GM18505 (cell line): ENCODE measurements at regions not wholly inside any gene's neighbourhood (a gene's known extent, or its start where the extent isn't known, plus 50 kb on each side); places are given as distances from the start of the nearest gene placed in this dataset.
"Not testable (repeated sequence)": the region's sequence is repeated elsewhere in the genome, so short reads cannot be mapped to it uniquely, and the experiment has no call there.

ENCODE experiments used
- ATAC-seq: cut with Tn5 transposase; IDR thresholded peaks from one replicate; pipeline ENCODE4 v1.9.1; 2021; ENCODE audit not compliant: unreplicated experiment
- POLR2A ChIP-seq: IDR thresholded peaks from 4 replicates; pipeline ENCODE4 v1.6.1; 2011; ENCODE audit warnings: borderline replicate concordance; ENCODE audit not compliant: insufficient read depth, insufficient read length; ENCODE audit errors: extremely low read depth

DNA sequence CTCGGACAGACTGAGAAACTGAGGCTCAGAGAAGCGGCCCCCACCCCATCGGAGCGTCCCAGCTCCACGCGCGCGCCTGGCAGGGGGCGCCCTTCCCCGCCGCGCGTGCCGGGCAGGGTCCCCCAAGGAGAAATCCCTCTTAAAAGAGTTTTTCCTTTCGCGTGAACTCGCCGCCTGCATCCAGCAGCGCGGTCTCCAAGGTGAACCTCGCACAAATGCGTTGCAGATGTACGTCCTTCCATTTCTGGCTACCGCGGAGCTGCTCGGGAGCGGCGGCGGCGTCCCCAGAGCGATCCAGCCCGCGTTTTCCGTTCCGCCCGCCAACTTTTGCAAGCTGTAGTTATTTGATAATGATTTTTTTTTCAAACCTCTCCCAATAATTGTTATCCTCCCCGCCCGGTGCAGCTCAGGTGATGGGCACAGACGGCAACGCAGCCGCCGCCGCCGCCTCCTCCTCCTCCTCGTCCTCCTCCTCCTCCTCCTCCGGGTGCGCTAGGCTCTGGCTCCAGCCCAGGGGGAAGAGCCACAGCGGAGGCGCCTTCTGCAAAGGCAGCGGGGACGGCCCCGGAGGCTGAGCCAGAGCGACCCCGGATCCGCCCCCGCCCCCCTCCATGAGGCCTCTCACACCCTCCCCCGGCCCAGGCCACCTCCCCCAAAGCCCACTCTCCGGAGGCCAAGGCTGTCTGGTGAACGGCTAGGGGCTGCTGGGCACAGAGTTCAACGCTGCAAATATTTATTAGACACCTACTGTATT is 74.0 kb upstream of the CUX1 start:
- ATAC-seq: no peak

DNA sequence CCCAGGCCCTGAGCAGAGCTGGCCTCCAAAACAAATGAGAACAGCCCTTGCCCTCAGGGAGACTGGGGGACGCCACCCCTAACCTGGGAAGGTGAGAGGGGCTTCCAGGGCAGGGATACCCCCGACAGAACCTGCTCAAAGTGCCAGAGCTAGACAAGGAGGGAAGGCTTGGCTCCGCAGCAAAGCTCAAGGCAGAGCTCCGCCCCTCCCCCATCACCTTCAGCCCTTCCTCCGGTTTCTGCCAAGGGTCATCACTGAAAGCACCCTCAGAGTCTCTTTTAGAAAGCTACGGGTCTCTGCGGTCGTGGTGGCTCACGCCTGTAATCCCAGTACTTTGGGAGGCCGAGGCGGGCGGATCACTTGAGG is 73.4 kb upstream of the CUX1 start:
- no peak for TF ChIP-seq POLR2A
- no peak for ATAC-seq

More for the DNA sequence above, 74.0 kb upstream of the CUX1 start:
- TF ChIP-seq POLR2A: no peak

DNA sequence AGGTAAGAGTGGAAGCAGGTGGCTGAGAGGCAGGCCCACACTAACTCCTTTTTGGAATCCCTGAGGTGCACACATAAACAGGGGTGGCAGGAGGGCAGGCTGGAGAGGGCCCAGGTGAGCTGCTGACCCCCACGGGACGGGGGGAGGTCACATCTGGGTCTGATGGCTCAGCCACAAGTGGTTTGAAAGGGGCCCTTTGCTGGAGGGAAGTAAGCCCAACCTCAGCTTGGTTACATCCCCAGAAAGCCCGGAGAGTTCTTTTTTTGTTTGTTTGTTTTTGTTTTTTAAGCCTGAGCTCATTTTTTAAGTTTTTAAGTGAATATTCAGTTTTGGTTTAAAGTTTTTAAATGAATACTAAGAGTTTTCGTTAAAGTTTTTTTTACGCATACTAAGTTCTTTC is 72.8 kb upstream of the CUX1 start:
- no peak for ATAC-seq
- no peak for TF ChIP-seq POLR2A

DNA sequence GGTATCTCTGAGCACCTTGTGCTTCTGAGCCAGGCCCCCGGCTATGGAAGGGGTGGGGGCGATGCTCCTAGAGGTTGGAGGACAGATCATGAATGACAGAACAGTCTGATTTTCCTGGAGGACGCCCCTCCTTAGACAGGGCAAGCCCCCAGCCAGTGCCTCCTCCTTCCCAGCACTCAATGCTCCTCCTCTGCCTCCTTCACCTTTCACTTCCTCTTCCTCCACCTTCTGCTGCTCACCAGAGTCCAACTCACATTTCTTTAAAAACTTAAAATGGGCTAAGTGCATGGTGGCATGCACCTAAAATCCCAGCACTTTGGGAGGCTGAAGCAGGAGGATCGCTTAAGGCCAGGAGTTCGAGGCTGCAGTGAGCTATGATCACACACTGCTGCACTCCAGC is 71.1 kb upstream of the CUX1 start:
- TF ChIP-seq POLR2A: no peak
- no peak for ATAC-seq

DNA sequence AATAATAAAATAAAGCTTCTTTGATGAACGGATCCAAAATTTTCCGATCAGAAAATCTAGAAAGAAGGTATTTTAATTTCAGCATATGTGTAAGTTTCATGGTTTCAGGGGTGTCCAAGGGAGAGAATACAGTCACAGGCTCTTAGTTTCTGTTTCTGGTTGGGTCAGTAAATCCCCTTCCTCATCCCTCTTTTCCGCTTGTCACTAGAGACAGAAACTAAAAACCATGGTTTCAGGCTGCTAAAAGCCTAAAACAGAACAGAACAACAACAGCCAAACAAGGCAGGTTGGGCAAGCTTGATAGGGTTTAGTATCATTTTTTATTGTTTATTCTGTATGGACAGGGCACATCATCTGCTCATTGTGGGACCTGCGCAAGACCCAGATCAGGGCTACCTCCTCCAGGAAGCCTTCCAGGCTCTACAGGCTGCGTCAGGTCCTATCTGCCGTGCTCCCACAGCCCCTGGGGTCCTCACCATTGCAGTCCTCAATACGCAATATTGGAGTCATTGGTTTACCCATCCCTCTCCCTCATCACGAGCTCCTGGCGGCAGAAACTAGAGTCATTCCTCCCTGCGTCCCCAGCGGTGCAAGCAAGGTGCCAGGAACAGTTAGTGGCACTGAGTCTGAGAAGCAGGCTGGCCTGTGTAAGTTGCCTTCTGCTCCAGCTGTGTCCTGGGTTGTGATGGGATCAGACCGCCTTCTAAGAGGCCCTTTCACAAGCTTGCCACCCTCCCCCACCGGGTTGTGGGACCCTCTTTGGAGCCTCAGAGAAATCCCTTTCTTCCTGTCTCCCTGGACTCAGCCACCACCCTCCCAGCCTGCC is 70.2 kb upstream of the CUX1 start:
- ATAC-seq: no peak
- TF ChIP-seq POLR2A: no peak

DNA sequence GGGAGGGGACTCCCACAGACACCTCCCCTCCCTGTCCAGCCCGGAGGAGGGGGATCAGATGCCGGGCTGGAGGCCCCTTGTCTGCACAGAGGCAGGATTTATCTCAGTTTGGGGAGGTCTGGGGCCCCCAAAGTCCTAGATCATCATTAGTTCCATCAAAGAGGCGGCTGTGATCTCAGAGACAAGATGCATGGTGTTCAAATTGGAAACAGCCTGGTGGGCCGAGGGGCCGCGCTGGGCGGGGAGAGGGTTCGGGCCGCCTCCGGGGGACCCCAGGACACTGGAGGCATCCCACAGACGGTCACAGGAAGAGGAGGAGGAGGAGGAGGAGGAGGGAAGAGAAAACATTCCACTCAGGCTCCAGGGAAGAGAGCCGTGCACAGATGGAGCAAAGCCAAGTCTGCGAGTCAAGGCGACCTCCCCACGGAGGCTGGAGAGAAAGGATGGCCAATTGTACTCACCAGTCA is 69.5 kb upstream of the CUX1 start:
- ATAC-seq: no peak

DNA sequence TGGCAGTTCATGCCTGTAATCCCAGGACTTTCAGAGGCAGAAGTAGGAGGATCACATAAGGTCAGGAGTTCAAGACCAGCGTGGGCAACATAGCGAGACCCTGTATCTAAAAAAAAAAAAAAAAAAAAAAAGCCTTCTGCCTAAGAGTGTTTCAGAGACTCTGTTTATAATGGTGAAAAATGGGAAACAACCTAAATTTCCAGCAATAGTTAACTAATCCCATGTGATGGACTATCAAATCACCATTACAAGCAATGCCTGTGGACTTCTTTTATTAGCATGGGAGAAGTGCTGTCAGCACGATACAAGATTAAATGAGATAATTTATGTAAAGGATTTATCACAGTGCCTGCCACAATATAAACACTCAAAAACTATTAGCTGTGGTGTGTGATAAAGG is 67.5 kb upstream of the CUX1 start:
- TF ChIP-seq POLR2A: no peak
- ATAC-seq: no peak

More for the DNA sequence above, 69.5 kb upstream of the CUX1 start:
- no peak for TF ChIP-seq POLR2A

DNA sequence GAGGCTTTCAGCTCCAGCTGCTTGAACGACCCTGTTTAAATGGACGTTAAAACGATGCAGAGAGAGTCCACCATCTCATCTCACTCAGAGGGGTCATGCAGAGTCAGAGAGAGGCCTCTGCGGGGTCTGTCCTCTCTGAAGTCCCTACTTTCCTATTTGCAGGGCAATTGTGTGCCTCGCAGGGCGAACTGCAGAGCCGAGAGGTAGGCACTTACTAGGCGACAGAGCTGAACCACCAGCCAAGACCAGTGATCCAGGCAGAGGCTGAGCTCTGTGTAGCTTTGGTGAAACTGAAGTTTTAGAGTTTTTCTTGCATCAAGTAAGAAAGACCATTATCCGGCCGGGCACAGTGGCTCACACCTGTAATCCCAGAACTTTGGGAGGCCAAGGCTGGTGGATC is 64.1 kb upstream of the CUX1 start:
- ATAC-seq: no peak
- no peak for TF ChIP-seq POLR2A

DNA sequence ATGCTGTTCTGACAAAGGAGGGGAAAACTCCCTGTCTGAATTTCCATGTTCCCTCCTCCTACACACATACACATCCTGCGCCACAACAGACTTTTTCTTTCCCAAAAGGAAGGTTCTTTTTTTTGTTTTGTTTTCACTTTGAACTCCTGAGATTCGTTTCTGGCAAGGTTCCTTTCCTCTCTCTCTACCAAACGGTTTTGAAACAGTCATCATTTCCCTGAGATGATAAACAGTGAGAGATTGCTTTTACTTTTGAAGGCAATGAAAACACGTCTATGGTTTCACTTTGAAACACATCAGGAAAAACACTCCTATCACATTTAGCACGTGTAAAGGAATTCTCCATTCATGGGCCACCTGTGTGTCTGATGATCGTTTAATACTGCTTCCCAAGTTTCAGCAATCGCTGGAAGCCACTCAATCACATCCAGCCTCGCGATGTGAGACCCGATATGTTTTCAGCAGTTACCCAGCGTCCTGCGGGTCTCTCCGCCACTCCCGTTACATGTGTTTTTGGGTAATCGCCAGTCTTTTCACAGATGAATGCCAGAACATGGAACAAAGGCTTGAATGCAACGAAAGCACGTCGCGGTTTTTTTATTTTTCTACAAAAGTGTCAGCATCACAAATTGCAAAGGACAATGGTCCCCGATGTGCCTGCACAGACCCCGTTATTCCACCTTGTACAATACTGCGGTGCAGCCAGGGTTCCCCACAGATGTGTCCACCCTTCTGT is 62.8 kb upstream of the CUX1 start:
- no peak for ATAC-seq
- TF ChIP-seq POLR2A: no peak

DNA sequence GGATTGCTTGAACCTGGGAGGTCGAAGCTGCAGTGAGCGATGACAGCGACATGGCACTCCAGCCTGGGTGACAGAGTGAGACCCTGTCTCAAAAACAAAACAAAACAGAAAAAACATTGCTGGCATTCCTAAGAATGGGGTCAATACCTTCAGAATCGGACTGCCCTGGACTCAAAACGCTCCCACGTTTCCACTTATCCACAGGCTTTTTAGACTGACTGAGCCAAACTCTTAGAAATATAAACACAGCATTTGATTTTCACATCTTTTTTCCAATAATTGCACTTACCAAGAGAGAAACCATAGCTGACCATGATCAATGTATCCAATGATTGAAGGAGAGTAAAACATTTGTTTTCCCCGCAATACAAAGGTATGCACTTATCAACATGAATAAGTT is 59.5 kb upstream of the CUX1 start:
- ATAC-seq: no peak
- no peak for TF ChIP-seq POLR2A

DNA sequence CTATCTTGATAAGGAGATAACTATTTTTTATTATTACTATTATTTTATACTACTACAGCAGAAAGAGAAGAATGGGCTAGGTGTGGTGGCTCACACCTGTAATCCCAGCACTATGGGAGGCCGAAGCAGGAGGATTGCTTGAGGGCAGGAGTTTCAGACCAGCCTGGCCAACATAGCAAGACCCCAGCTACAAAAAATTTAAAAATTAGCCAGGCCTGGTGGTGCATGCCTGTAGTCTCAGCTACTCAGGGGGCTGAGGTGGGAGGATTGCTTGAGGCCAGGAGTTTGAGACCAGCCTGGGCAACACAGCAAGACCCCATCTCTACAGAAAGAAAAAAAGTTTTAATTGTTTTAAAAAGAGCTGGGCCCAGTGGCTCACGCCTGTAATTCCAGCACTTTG is 58.9 kb upstream of the CUX1 start:
- ATAC-seq: not testable (repeated sequence)

DNA sequence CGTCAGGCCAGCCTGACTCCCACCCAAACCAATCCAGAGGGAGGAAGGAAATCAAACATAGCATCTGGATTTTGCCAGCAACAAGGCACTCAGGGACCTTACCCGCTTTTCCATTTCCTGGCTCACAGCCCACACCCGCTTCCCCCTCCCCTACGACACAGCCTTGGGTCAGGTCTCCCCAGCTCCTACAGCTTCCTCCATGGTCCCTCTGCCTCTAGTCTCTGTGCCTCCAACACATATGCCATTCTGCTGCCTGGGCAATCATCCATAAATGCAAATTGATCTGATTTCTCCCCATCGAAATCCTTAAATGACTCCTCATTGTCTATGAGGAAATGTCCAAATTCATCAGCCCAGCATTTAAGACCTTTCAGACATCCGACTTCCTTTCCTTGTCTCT is 53.2 kb upstream of the CUX1 start:
- TF ChIP-seq POLR2A: no peak
- ATAC-seq: no peak

DNA sequence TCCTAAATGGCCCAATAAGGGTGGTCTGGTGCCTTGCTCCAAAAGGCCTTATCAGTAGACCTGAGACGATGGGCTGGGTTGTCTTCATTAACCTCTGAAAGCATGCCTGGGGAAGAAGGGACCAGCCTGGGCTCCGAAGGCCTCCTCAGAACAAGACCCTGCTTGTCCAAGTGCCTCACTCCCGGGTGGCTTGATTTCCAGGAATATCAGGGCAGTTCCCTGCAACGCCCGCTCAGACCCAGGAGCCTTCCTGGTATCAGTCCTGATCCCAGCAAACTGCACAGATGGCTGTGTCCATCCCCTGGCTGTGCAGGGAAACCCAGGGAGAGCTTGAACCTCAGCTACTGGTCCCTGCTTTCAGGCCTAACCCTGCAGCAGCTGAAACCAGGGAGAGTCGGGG is 49.9 kb upstream of the CUX1 start:
- ATAC-seq: no peak
- TF ChIP-seq POLR2A: no peak
